AG09309 (cell line): ENCODE measurements at regions not wholly inside any gene's neighbourhood (a gene's known extent, or its start where the extent isn't known, plus 50 kb on each side); places are given as distances from the start of the nearest gene placed in this dataset.

ENCODE experiments used
- DNase-seq: peaks from one replicate; pipeline ENCODE4 v3.0.0-alpha.2; 2010; ENCODE audit warnings: low read depth
- H3K4me3 ChIP-seq: 2 replicates; pipeline ENCODE4 v1.5.1; 2011; ENCODE audit warnings: mild to moderate bottlenecking, low read depth, low read length, moderate library complexity; ENCODE audit not compliant: control insufficient read depth
- CTCF ChIP-seq: IDR thresholded peaks from 2 replicates; pipeline ENCODE4 v1.5.1; 2011; ENCODE audit warnings: mild to moderate bottlenecking, low read depth, low read length, inconsistent platforms; ENCODE audit not compliant: insufficient read depth, control insufficient read depth; ENCODE audit errors: missing control alignments

DNA sequence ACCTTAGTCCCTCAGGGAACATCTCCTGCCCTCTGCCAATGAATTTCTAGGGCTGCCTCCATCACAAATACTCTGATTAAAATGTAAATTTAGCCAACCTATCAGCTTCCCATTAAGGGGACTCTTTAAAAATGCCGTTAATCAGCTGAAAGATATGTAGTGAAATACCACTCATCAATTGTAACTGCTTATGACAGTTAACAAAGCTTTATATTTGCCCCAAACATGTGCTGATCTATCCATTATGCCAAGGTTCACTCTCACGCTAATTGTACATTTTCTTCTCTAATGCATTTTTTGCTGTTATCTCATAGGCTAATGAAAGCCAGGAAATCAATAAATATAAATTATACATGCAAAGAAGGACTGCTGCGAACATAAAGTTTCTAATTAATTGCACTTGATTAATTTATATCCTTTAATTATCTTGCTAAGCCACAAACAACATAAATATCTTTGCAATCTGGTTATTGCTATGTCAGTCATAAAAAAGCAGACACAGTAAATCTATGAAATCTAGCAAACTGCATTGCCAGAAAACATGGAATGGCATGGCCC, 601.4 kb upstream of the SALL1 start:
- H3K4me3 ChIP-seq: no peak overlapping the region
- no peak for TF ChIP-seq CTCF

DNA sequence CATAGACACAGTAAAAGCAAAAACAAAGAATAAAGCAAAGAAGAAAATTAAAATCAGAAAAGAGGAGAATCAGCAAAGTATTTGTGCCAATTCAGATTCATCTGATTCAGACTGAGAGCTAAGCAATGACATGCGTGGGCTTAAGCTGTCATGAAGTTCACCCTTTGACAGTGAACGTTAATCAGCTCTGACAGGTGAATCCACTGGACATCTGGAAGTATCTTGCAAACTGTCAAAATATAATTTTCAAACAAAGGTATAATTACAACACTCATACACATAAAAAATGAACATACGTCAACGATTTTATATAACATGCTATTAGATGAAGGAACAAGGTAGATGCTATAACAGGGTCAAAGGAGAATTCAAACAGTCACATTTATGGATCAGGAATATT, 596.3 kb upstream of the SALL1 start:
- TF ChIP-seq CTCF: no peak
- H3K4me3 ChIP-seq: no peak overlapping the region
- no peak for DNase-seq

More for the DNA sequence above, 601.4 kb upstream of the SALL1 start:
- DNase-seq: no peak

DNA sequence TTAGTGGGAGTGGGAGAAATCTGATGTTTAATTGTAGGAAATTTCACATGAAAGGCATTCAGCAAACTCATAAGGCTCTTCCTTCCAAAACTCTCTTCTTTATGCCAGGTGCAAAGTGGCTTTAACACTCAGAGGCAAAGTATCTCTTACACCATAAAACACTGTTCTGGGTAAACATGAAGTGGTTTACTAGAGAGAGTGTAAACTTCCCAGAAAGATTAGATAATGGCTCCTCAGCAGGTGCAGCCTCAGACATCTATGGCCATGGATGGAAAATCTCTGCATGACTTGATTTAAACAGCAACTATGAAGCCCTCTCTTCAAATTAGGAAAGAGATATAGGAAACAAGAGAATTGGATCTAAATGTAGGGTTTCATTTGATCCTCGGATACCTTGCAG, 583.1 kb upstream of the SALL1 start:
- DNase-seq: no peak
- H3K4me3 ChIP-seq: no peak overlapping the region
- TF ChIP-seq CTCF: no peak

DNA sequence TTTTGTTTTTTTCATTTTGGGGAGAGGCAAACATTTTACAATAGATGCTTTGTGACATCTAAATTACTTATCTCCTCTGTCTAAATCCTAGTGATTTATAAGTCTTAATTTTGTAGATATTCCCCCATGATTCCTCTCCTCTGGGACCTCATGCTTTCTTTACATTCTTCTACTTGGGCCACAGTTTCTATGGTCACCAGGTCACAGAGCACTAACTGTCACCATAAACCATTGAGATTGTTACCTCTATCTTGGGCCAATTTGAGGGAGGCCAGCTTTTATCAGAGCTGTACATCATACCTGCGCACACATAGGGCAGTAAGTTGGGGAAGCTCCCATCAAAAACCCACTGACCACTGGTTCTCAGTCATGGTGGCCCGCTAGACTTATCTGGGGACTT, 582.1 kb upstream of the SALL1 start:
- no peak overlapping the region for H3K4me3 ChIP-seq
- DNase-seq: no peak
- no peak for TF ChIP-seq CTCF

DNA sequence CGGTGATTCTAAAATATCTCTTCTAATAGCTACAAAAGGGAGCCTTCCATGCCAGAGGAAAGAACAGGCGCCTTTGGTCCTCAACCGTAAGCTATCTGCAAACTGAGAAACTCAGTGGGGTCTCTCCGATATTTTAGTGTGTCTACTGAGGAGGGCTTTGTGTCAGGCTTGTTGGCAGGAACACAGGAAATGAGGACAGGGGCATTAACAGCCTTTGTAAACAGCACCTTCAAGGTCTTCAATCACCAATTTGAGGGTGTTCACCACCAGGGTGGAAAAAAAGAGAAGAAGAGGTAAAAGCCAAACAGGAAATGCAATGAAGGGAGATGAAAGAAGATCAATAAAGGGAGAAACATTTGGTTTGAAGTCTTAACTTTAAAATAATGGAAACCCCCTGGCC, 580.1 kb upstream of the SALL1 start:
- H3K4me3 ChIP-seq: no peak overlapping the region
- TF ChIP-seq CTCF: no peak
- no peak for DNase-seq

DNA sequence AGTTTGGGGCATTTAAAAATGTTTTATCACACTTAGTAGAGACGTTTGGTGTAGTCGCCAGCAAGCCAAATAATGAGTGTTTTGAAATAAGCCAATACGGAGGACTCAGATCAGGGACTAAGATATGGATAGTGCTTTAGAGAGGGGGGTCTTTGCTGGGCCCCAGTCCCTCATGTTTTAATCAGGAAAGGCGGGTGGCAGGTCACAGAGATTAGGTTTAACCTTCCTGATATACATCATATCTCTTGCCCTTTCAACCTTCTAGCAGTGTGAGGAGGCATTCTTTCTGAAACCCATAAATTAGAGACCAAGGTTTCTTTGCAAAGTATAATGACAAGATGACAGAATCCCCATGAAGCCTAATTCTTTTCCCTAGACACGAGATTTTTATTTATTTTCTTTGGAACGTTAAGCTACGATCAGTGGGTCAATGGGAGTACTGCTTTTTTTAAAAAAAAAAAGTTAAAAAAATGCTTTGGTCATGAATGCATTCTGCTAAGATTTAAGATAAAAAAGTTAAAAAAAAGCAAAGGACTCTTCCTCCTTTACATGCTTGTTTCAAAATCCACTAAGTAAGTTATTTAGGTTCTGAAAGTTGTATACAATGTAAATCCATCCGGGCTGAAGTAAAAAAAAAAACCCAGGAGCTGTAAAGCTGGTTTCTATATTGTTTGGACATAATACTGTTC, 572.1 kb upstream of the SALL1 start:
- no peak for DNase-seq
- H3K4me3 ChIP-seq: no peak overlapping the region
- no peak for TF ChIP-seq CTCF
